ENCODE measurements at regions not wholly inside any gene's neighbourhood (a gene's known extent, or its start where the extent isn't known, plus 50 kb on each side); places are given as distances from the start of the nearest gene placed in this dataset.

GRCh38 chr14:100446572-100446971 is 123.4 kb downstream of the SLC25A47 start:
- Histone ChIP-seq H3K4me3 (no peak overlapping the region), H3K36me3 (no peaks in the 10 kb centered on the region), H3K27ac (no peak overlapping the region), H3K4me1 (no peaks in the 10 kb centered on the region), H3K9me3 (no peaks in the 10 kb centered on the region), H3K27me3 (no peaks in the 10 kb centered on the region), H3K9ac (ENCODE audit: low read depth in 2 of 2, low read length in 2 of 2) (no peak overlapping the region)
- intact Hi-C loops (cut with DNase I) = no loop called here
- TF ChIP-seq CTCF (IDR thresholded peaks at IDR 0.05) = no peak
- no peak for DNase-seq

GRCh38 chr14:100448376-100448775 is 125.2 kb downstream of the SLC25A47 start:
- Histone ChIP-seq H3K9me3 (no peaks in the 10 kb centered on the region), H3K4me1 (no peaks in the 10 kb centered on the region)
- DNase-seq = no peak

GRCh38 chr14:100449225-100449987 is 126.3 kb downstream of the SLC25A47 start:
- H3K4me1 ChIP-seq = no peaks in the 10 kb centered on the region
- no peaks in the 10 kb centered on the region for H3K9me3 ChIP-seq
- no peak for TF ChIP-seq CTCF (IDR thresholded peaks at IDR 0.05)
- no peak overlapping the region for H3K27ac ChIP-seq
- H3K36me3 ChIP-seq = no peaks in the 10 kb centered on the region
- H3K27me3 ChIP-seq = no peaks in the 10 kb centered on the region
- H3K4me3 ChIP-seq = no peak overlapping the region
- no peak overlapping the region for H3K9ac ChIP-seq (ENCODE audit: low read depth in 2 of 2, low read length in 2 of 2)
- no peak for DNase-seq
- intact Hi-C loops (cut with DNase I) = no loop called here

More at GRCh38 chr14:100448376-100448775, 125.2 kb downstream of the SLC25A47 start:
- H3K27me3 ChIP-seq = no peaks in the 10 kb centered on the region
- no peak for TF ChIP-seq CTCF (IDR thresholded peaks at IDR 0.05)
- H3K36me3 ChIP-seq = no peaks in the 10 kb centered on the region
- H3K27ac ChIP-seq = no peak overlapping the region
- intact Hi-C loops (cut with DNase I) = no loop called here
- no peak overlapping the region for H3K9ac ChIP-seq (ENCODE audit: low read depth in 2 of 2, low read length in 2 of 2)
- no peak overlapping the region for H3K4me3 ChIP-seq

- no peak overlapping the region for H3K4me3 ChIP-seq
- intact Hi-C loops (cut with DNase I) = no loop called here
- no peak for TF ChIP-seq CTCF (IDR thresholded peaks at IDR 0.05)
- DNase-seq = no peak
- no peak overlapping the region for H3K27ac ChIP-seq
- no peaks in the 10 kb centered on the region for H3K36me3 ChIP-seq
- H3K9ac ChIP-seq (ENCODE audit: low read depth in 2 of 2, low read length in 2 of 2) = no peak overlapping the region
- no peaks in the 10 kb centered on the region for H3K4me1 ChIP-seq
- H3K9me3 ChIP-seq = no peaks in the 10 kb centered on the region
- no peaks in the 10 kb centered on the region for H3K27me3 ChIP-seq
Observed at GRCh38 chr14:100450049-100450448, 126.9 kb downstream of the SLC25A47 start.

GRCh38 chr14:100450736-100451135 is 127.6 kb downstream of the SLC25A47 start:
- TF ChIP-seq CTCF (IDR thresholded peaks at IDR 0.05) = no peak
- Histone ChIP-seq H3K9ac (ENCODE audit: low read depth in 2 of 2, low read length in 2 of 2) (no peak overlapping the region), H3K27ac (no peak overlapping the region), H3K36me3 (no peaks in the 10 kb centered on the region), H3K27me3 (no peaks in the 10 kb centered on the region), H3K9me3 (no peaks in the 10 kb centered on the region), H3K4me1 (no peaks in the 10 kb centered on the region), H3K4me3 (no peak overlapping the region)
- intact Hi-C loops (cut with DNase I) = no loop called here
- no peak for DNase-seq
